Fibroblast of lung (primary cell): ENCODE measurements at regions not wholly inside any gene's neighbourhood (a gene's known extent, or its start where the extent isn't known, plus 50 kb on each side); places are given as distances from the start of the nearest gene placed in this dataset.

Experiments used
- DNase-seq, 2 donors: peaks; one replicate each; pipeline versions ENCODE4 v3.0.0 to v3.0.0-alpha.2; 2010; ENCODE audit warnings: low read depth in 2 of 2
- H2AFZ ChIP-seq: 2 replicates; pipeline ENCODE4 v1.5.1; 2012; ENCODE audit warnings: low read length, control low read depth, inconsistent platforms
- H3K27ac ChIP-seq: 2 replicates; pipeline ENCODE4 v1.5.1; 2011; ENCODE audit warnings: low read length, control low read depth; ENCODE audit not compliant: insufficient read depth
- H3K27me3 ChIP-seq: 2 replicates; pipeline ENCODE4 v1.5.1; 2011; ENCODE audit warnings: mild to moderate bottlenecking, low read length; ENCODE audit not compliant: control insufficient read depth, insufficient read depth
- H3K36me3 ChIP-seq: 2 replicates; pipeline ENCODE4 v1.5.1; 2011; ENCODE audit warnings: low read length; ENCODE audit not compliant: control insufficient read depth, insufficient read depth
- H3K4me1 ChIP-seq: 2 replicates; pipeline ENCODE4 v1.5.1; 2011; ENCODE audit warnings: low read length; ENCODE audit not compliant: control insufficient read depth, insufficient read depth; ENCODE audit errors: extremely low read depth
- H3K4me2 ChIP-seq: 2 replicates; pipeline ENCODE4 v1.5.1; 2011; ENCODE audit warnings: low read length, control low read depth; ENCODE audit not compliant: insufficient read depth; ENCODE audit errors: extremely low read depth
- H3K4me3 ChIP-seq, 4 experiments: fragments of 200-600 bp in 1 of 4; sonication (generic) in 1 of 4; replicated peaks in 1 of 4; 2 replicates each; pipeline ENCODE4 v1.5.1; 2011 to 2016; ENCODE audit warnings: low read length in 4 of 4, low read depth in 3 of 4, mild to moderate bottlenecking in 3 of 4, control low read depth in 2 of 4, inconsistent platforms in 1 of 4, mixed read lengths in 1 of 4; ENCODE audit not compliant: insufficient read depth in 1 of 4; ENCODE audit errors: control extremely low read depth in 1 of 4
- H3K79me2 ChIP-seq: 2 replicates; pipeline ENCODE4 v1.5.1; 2012; ENCODE audit warnings: mild to moderate bottlenecking, low read length, inconsistent platforms; ENCODE audit not compliant: control insufficient read depth, insufficient read depth
- H3K9ac ChIP-seq: 2 replicates; pipeline ENCODE4 v1.5.1; 2011; ENCODE audit warnings: mild to moderate bottlenecking, low read length, control low read depth; ENCODE audit not compliant: insufficient read depth
- H3K9me3 ChIP-seq: 2 replicates; pipeline ENCODE4 v1.5.1; 2012; ENCODE audit warnings: low read depth, low read length; ENCODE audit not compliant: control insufficient read depth, insufficient read depth
- H4K20me1 ChIP-seq: 2 replicates; pipeline ENCODE4 v1.5.1; 2011; ENCODE audit warnings: low read length; ENCODE audit not compliant: control insufficient read depth, insufficient read depth; ENCODE audit errors: extremely low read depth
- CTCF ChIP-seq, 2 donors: IDR thresholded peaks in 1 of 2; conservative IDR thresholded peaks in 1 of 2; 1 replicate in 1 of 2; 2 replicates in 1 of 2; pipeline ENCODE4 v1.5.1; 2011 to 2012; ENCODE audit warnings: low read length in 2 of 2, control low read depth in 1 of 2, inconsistent platforms in 1 of 2, low read depth in 1 of 2, mild to moderate bottlenecking in 1 of 2
- EZH2 ChIP-seq: IDR thresholded peaks from 2 replicates; pipeline ENCODE4 v1.5.1; 2012; ENCODE audit warnings: low read length, control low read depth, mild to moderate bottlenecking; ENCODE audit errors: missing control alignments

DNA sequence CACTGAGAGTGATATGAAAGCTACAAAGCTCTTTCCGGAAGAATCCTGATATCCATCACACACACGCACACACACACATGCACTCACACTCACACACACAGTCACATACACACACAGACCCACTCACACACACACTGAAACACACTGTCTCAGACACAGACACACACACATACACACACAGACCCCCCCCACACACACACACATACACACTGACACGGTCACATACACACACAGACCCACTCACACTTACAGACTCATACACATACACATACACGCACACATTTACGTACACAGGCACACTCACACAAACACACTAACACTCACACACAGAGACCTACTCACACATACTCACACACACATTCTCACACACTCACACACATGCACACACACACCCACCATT, 58.6 kb downstream of the LIG4 start:
- Histone ChIP-seq H2AFZ (no peak overlapping the region), H3K9me3 (no peaks in the 10 kb centered on the region), H3K27ac (no peak overlapping the region), H3K27me3 (no peaks in the 10 kb centered on the region), H3K4me3 (no peak overlapping the region), H3K4me1 (no peaks in the 10 kb centered on the region), H3K79me2 (no peaks in the 10 kb centered on the region), H3K36me3 (no peaks in the 10 kb centered on the region), H4K20me1 (no peaks in the 10 kb centered on the region), H3K9ac (no peak overlapping the region), H3K4me2 (no peak overlapping the region)
- TF ChIP-seq EZH2 (no peak), CTCF (conservative IDR thresholded peaks at IDR 0.05 in 1 of 2, IDR thresholded peaks at IDR 0.05 in 1 of 2; ENCODE audit: low read depth in 1 of 2, low read length in 2 of 2) (no peak)
- DNase-seq: no peak

GRCh38 chr13:108155185-108156106, 59.9 kb downstream of the LIG4 start:
- H3K4me1 ChIP-seq: no peaks in the 10 kb centered on the region
- H3K36me3 ChIP-seq: no peaks in the 10 kb centered on the region
- H3K27ac ChIP-seq: no peak overlapping the region
- H3K9me3 ChIP-seq: no peaks in the 10 kb centered on the region
- no peaks in the 10 kb centered on the region for H4K20me1 ChIP-seq
- no peaks in the 10 kb centered on the region for H3K27me3 ChIP-seq
- no peak overlapping the region for H2AFZ ChIP-seq
- DNase-seq: peak; percentile 23 to 64
- no peaks in the 10 kb centered on the region for H3K79me2 ChIP-seq
- H3K4me2 ChIP-seq: peak overlapping the region; percentile 11
- no peak overlapping the region for H3K4me3 ChIP-seq
- H3K9ac ChIP-seq: no peak overlapping the region
- TF ChIP-seq EZH2: no peak
- TF ChIP-seq CTCF (conservative IDR thresholded peaks at IDR 0.05 in 1 of 2, IDR thresholded peaks at IDR 0.05 in 1 of 2; ENCODE audit: low read depth in 1 of 2, low read length in 2 of 2): peak; percentile 80 to 84

DNA sequence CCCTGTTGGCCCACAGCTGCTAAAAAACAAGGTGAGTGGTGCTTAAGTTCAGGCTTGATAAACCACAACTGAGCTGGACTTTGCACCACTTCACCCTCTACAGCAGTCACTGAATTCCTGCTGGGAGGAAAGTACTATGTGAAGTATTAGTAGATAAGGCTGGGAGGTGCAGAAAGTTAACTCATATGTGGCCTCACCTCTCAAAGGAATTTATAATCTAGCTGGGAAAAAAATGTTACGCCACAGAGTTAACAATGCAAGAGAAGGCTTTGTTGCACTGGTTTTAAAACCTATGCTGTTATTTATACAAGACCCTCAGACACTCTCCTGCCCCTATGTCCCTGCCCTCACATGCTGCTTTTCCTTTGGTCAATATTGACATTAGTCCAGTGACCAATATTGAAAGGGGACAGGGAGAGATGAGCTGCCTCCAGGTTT, 60.9 kb downstream of the LIG4 start:
- no peak overlapping the region for H3K27ac ChIP-seq
- peak in 1 of 2 donors; percentile 18 for DNase-seq
- H3K4me3 ChIP-seq: no peak overlapping the region
- no peaks in the 10 kb centered on the region for H3K9me3 ChIP-seq
- H3K4me1 ChIP-seq: no peaks in the 10 kb centered on the region
- H3K27me3 ChIP-seq: no peaks in the 10 kb centered on the region
- H4K20me1 ChIP-seq: no peaks in the 10 kb centered on the region
- no peak overlapping the region for H3K9ac ChIP-seq
- H2AFZ ChIP-seq: no peak overlapping the region
- no peak overlapping the region for H3K4me2 ChIP-seq
- TF ChIP-seq CTCF (conservative IDR thresholded peaks at IDR 0.05 in 1 of 2, IDR thresholded peaks at IDR 0.05 in 1 of 2; ENCODE audit: low read depth in 1 of 2, low read length in 2 of 2) (no peak), EZH2 (no peak)
- no peaks in the 10 kb centered on the region for H3K79me2 ChIP-seq
- H3K36me3 ChIP-seq: no peaks in the 10 kb centered on the region
